Neutrophil (primary cell): ENCODE measurements at regions not wholly inside any gene's neighbourhood (a gene's known extent, or its start where the extent isn't known, plus 50 kb on each side); places are given as distances from the start of the nearest gene placed in this dataset.
"Not testable (repeated sequence)": the region's sequence is repeated elsewhere in the genome, so short reads cannot be mapped to it uniquely, and the experiment has no call there.

Experiments
- H3K27ac ChIP-seq: fragments of 200-600 bp; sonication (generic); 2 replicates; pipeline ENCODE4 v1.5.1; 2016; ENCODE audit warnings: mild to moderate bottlenecking, moderate library complexity
- H3K27me3 ChIP-seq: fragments of 200-600 bp; sonication (generic); 2 replicates; pipeline ENCODE4 v1.6.0; 2016; ENCODE audit warnings: mild to moderate bottlenecking
- H3K36me3 ChIP-seq: fragments of 200-600 bp; sonication (generic); 2 replicates; pipeline ENCODE4 v1.5.1; 2017
- H3K4me1 ChIP-seq, 2 experiments: fragments of 200-600 bp in 1 of 2; sonication (generic) in 1 of 2; 1 replicate in 1 of 2; 2 replicates in 1 of 2; pipeline versions ENCODE4 v1.5.1 to v1.6.1; 2013 to 2016; ENCODE audit warnings: low read depth in 1 of 2, low read length in 1 of 2, mild to moderate bottlenecking in 1 of 2, moderate library complexity in 1 of 2; ENCODE audit not compliant: control insufficient read depth in 1 of 2, insufficient read depth in 1 of 2
- H3K4me3 ChIP-seq, 2 experiments: fragments of 200-600 bp in 1 of 2; sonication (generic) in 1 of 2; 1 replicate in 1 of 2; 2 replicates in 1 of 2; pipeline ENCODE4 v1.5.1; 2013 to 2016; ENCODE audit warnings: low read depth in 1 of 2, low read length in 1 of 2, mild to moderate bottlenecking in 1 of 2, moderate library complexity in 1 of 2
- H3K9me3 ChIP-seq: fragments of 200-600 bp; sonication (generic); 2 replicates; pipeline ENCODE4 v1.5.1; 2016
- TF ChIP-seq, protein P1 (sequence below): fragments of 200-600 bp; sonication (generic); IDR thresholded peaks from 2 replicates; pipeline ENCODE4 v1.5.1; 2016; ENCODE audit warnings: antibody characterized with exemption

GRCh38 chr1:121569428-121569827 lies 384.7 kb downstream of the SRGAP2C start:
- no peak overlapping the region for H3K4me3 ChIP-seq
- H3K36me3 ChIP-seq, result no peaks in the 10 kb centered on the region
- TF ChIP-seq, protein P1, sequence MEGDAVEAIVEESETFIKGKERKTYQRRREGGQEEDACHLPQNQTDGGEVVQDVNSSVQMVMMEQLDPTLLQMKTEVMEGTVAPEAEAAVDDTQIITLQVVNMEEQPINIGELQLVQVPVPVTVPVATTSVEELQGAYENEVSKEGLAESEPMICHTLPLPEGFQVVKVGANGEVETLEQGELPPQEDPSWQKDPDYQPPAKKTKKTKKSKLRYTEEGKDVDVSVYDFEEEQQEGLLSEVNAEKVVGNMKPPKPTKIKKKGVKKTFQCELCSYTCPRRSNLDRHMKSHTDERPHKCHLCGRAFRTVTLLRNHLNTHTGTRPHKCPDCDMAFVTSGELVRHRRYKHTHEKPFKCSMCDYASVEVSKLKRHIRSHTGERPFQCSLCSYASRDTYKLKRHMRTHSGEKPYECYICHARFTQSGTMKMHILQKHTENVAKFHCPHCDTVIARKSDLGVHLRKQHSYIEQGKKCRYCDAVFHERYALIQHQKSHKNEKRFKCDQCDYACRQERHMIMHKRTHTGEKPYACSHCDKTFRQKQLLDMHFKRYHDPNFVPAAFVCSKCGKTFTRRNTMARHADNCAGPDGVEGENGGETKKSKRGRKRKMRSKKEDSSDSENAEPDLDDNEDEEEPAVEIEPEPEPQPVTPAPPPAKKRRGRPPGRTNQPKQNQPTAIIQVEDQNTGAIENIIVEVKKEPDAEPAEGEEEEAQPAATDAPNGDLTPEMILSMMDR, result no peak
- no peak overlapping the region for H3K27ac ChIP-seq
- H3K9me3 ChIP-seq, result no peaks in the 10 kb centered on the region
- H3K27me3 ChIP-seq, result no peaks in the 10 kb centered on the region
- H3K4me1 ChIP-seq, result no peaks in the 10 kb centered on the region

DNA sequence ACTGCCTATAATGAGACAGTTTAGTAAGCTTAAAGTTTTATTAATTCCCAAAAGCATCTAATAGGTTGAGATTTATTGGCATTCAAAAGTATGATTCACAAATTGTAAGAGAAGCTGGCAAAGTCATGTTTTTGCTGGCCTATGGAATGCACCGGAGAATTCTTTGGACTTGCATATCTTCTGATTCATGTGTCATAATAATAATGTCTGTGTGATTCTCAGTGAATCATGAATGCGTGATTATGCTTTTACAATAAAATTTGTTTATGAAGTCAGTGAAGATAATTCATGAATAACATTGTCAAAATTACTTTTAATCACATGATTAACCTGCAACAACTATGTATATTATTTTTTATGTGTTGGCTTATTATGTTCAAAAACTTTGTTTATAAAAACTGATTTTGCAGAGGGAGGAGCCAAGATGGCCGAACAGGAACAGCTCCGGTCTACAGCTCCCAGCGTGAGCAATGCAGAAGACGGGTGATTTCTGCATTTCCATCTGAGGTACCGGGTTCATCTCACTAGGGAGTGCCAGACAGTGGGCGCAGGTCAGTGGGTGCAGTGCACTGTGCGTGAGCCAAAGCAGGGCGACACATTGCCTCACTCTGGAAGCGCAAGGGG lies 389.2 kb downstream of the SRGAP2C start:
- H3K4me1 ChIP-seq, H3K27ac ChIP-seq, H3K36me3 ChIP-seq, H3K9me3 ChIP-seq, H3K27me3 ChIP-seq, H3K4me3 ChIP-seq: not testable (repeated sequence)

GRCh38 chr1:121574505-121574899 lies 389.7 kb downstream of the SRGAP2C start:
- not testable (repeated sequence) for H3K9me3 ChIP-seq, H3K27ac ChIP-seq, H3K36me3 ChIP-seq, H3K4me1 ChIP-seq, H3K4me3 ChIP-seq, H3K27me3 ChIP-seq

- H3K4me1 ChIP-seq, H3K9me3 ChIP-seq, H3K27ac ChIP-seq, H3K4me3 ChIP-seq, H3K27me3 ChIP-seq, H3K36me3 ChIP-seq: not testable (repeated sequence)
Measured at GRCh38 chr1:121582898-121583297, 398.1 kb downstream of the SRGAP2C start.

DNA sequence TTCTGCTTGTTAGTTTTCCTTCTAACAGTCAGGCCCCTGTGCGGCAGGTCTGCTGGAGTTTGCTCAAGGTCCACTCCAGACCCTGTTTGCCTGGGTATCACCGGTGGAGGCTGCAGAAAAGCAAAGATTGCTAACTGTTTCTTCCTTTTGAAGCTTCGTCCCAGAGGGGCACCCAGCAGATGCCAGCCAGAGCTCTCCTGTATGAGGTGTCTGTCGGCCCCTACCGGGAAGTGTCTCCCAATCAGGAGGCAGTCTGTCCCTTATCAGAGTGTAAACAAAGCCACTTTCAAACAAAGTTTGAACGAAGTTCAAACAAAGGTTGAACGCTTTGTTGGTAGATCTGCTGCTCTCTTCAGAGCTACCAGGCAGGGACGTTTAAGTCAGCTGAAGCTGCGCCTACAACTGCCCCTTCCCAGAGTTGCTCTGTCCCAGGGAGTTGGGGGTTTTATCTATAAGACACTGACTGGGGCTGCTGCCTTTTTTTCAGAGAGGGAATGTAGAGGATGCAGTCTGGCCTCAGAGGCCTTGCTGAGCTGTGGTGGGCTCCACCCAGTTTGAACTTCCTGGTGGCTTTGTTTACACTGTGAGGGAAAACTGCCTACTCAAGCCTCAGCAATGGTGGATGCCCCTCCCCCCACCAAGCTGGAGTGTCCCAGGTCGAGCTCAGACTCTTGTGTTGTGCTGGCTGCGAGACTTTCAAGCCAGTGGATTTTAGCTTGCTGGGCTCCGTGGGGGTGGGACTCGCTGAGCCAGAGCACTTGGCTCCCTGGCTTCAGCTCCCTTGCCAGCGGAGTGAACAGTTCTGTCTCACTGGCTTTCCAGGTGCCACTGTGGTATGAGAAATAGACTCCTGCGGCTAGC lies 401.8 kb downstream of the SRGAP2C start:
- Histone ChIP-seq H3K27me3 (no peaks in the 10 kb centered on the region), H3K4me1 (no peaks in the 10 kb centered on the region), H3K36me3 (no peaks in the 10 kb centered on the region), H3K9me3 (no peaks in the 10 kb centered on the region), H3K27ac (no peak overlapping the region), H3K4me3 (no peak overlapping the region)
- TF ChIP-seq, protein P1, result no peak

- Histone ChIP-seq H3K9me3 (no peaks in the 10 kb centered on the region), H3K4me3 (no peak overlapping the region), H3K27ac (no peak overlapping the region), H3K27me3 (no peaks in the 10 kb centered on the region), H3K4me1 (no peaks in the 10 kb centered on the region), H3K36me3 (no peaks in the 10 kb centered on the region)
- TF ChIP-seq, protein P1, result no peak
Measured at GRCh38 chr1:121587230-121587569, 402.4 kb downstream of the SRGAP2C start.

DNA sequence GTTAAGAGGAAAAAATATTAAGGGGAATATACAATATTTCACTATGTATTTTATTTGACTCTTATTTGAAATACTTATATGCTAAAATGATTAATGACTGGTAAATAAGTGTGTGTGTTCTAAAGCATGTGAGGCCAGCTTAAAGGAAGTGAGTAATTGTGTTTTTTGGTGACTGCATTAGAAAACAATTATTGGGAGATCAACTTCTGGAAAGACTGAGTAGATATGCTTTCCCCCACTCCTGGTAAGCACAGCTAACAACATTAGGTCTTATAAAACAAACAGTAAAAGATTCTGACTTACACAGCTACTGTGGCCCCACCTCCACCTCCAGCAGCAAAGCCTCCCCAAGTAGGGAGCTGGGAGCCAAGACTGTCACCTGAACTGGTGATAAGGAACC lies 403.0 kb downstream of the SRGAP2C start:
- Histone ChIP-seq H3K36me3 (no peaks in the 10 kb centered on the region), H3K27ac (no peak overlapping the region), H3K27me3 (no peaks in the 10 kb centered on the region), H3K4me1 (no peaks in the 10 kb centered on the region), H3K9me3 (no peaks in the 10 kb centered on the region), H3K4me3 (no peak overlapping the region)
- TF ChIP-seq, protein P1, result no peak
